AG09319 (cell line): ENCODE measurements at regions not wholly inside any gene's neighbourhood (a gene's known extent, or its start where the extent isn't known, plus 50 kb on each side); places are given as distances from the start of the nearest gene placed in this dataset.

Experiments used
- DNase-seq: peaks from one replicate; pipeline ENCODE4 v3.0.0-alpha.2; 2010; ENCODE audit warnings: low read depth; ENCODE audit errors: extremely low read depth
- CTCF ChIP-seq: IDR thresholded peaks from 2 replicates; pipeline ENCODE4 v1.5.1; 2011; ENCODE audit warnings: low read depth, mild to moderate bottlenecking, inconsistent platforms, low read length, moderate library complexity

GRCh38 chr22:22978637-22979036 is 91.0 kb downstream of the IGLL5 start:
- no peak for TF ChIP-seq CTCF
- DNase-seq, result no peak

GRCh38 chr22:22979121-22979724 is 91.1 kb upstream of the GNAZ start:
- TF ChIP-seq CTCF, result no peak
- no peak for DNase-seq

DNA sequence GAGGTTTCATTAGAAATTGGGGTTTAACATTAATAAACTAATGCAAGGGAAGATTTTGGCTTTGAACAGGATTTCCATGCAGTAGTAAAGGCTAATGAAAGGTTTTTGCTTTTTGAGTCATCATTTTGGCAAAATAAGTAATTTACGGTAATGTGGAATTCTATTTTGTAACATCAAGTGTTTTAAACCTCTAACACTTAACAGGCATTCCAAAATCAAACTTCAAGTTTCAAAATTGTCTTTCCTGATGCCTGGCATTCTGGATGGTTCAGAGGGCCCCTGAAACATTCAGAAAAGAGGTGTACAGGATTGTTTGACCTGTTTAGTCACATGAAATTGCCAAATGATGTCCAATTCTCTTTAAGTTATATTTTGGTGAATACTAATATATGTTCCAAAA is 90.4 kb upstream of the GNAZ start:
- no peak for TF ChIP-seq CTCF
- DNase-seq, result no peak

DNA sequence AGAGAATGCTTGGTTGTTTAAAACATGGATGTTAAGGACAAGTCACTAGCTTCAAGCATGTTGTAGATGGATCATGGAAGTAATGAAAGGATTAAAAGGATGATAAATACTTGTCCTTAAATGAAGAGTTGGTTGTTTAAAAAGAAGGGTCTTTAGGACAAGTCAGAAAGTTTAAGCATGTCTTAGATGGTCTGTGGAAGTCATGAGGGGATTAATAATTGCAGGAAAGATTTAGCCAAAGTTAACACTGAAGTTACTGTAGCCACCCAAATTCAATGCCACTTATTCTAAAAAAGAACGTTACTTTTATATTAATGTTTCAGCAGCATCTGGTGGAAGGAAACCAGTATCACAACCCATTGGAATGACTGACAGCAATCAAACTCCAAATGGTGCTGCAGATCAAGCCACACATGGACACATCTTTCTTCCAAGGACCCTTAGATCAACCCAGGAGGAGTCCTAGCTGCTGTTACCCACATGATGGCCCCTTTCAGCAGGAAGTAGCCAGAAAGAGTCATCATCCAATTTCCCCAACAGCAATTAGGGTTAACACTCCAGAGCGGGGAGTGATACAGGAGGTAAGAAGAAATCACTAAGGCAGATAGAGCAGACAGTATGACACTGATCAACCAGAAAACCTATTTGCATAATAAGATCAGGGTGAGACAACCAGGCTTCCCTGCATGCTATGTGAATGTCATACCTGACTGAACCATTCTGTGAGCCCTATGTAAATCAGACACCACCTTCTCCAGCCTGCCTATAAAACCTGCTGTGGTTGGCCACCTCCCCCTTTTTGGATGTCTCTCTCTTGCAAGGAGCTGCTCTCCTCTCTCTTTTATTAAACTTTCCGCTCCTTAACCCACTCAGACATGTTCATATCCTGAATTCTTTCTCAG is 88.4 kb upstream of the GNAZ start:
- no peak for TF ChIP-seq CTCF
- no peak for DNase-seq

DNA sequence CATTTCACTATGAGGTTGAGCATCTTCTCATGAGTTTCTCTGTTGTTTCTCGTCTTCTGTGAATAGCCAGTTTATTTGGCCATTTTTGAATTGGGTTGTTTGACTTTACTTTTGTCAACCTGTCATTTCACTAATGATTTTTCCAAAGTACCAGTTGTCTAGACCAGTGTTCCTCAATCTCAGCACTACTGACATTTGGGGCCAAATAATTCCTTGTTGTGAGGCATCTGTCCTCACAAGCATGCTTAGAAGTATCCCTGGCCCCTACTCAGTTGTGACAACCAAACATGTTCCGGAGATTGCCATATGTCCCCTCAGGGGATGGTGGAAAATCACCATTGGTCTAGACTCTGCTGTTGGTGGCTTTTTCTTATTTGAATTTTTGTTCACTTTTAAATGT is 87.7 kb upstream of the GNAZ start:
- TF ChIP-seq CTCF, result no peak
- no peak for DNase-seq

DNA sequence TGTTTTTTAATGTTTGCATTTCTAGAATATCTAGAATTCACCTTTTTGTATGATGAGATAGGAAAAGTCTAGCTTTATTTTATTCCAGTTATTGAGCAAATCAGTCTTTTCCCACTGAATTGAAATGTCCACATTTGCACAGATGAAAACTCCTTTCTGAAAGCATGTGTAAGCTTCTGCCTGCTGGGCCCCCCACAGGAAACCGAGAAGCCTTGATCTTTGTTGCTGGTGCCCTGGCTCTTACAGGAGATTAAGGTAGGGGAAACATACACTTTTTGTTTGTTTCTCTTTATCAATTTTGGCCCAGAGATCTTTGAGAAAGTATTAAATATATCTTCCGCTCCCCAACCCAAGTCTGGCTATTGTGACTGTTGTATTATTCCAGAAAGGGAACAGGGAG is 87.2 kb upstream of the GNAZ start:
- DNase-seq, result no peak
- no peak for TF ChIP-seq CTCF

DNA sequence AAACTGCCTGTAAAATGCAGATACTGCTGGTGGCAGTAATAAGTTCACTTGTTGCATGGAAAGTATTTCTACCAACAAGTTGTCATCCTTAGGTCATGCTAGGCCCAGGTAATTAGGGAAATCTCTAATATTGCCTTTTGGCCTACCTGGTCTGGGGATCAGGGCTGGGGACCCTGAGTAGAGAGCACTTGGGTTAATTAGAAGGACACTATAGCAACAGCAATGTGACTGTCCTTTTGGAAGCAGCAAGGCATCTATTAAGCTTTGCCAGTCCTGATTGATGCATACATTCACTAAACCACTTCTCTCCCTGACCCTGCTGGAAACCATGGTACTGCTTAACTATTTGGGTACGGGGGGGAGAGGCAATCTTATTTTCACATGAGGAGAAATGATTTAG is 86.5 kb upstream of the GNAZ start:
- DNase-seq, result no peak
- no peak for TF ChIP-seq CTCF
